CD8-positive, alpha-beta memory T cell (primary cell): ENCODE measurements at regions not wholly inside any gene's neighbourhood (a gene's known extent, or its start where the extent isn't known, plus 50 kb on each side); places are given as distances from the start of the nearest gene placed in this dataset.

Experiments used
- CTCF ChIA-PET: fragments of 350-600 bp; sonication (Branson Sonifier 250); formaldehyde crosslinking; loops from one replicate; lab custom pipeline; 2021; ENCODE audit warnings: antibody characterized with exemption; lab: Charles Lee
- POLR2A ChIA-PET: fragments of 350-600 bp; sonication (Branson Sonifier 250); formaldehyde crosslinking; loops from one replicate; lab custom pipeline; 2021; ENCODE audit warnings: antibody characterized with exemption; lab: Charles Lee
- DNase-seq, 5 donors: peaks; one replicate each; pipeline versions ENCODE4 v3.0.0 to v3.0.0-alpha.2; 2020 to 2022; ENCODE audit warnings: mixed read lengths in 1 of 5
- H3K27ac ChIP-seq: one replicate; pipeline ENCODE4 v1.7.0; 2013; ENCODE audit warnings: low read depth, mild to moderate bottlenecking, low read length, moderate library complexity
- H3K27me3 ChIP-seq: 2 replicates; pipeline ENCODE4 v1.7.0; 2013; ENCODE audit warnings: low read length, mild to moderate bottlenecking; ENCODE audit not compliant: insufficient read depth, poor library complexity, severe bottlenecking
- H3K36me3 ChIP-seq: 2 replicates; pipeline ENCODE4 v1.7.0; 2013; ENCODE audit warnings: mild to moderate bottlenecking, low read length, moderate library complexity; ENCODE audit not compliant: insufficient read depth
- H3K4me1 ChIP-seq: 2 replicates; pipeline ENCODE4 v1.7.0; 2013; ENCODE audit warnings: mild to moderate bottlenecking, low read length, moderate library complexity; ENCODE audit not compliant: insufficient read depth
- H3K4me3 ChIP-seq: 2 replicates; pipeline ENCODE4 v1.7.0; 2013; ENCODE audit warnings: mild to moderate bottlenecking, low read length
- H3K9me3 ChIP-seq: 2 replicates; pipeline ENCODE4 v1.7.0; 2013; ENCODE audit warnings: mild to moderate bottlenecking, low read length
- H3K27ac Mint-ChIP-seq, 8 donors: one replicate each; pipeline ENCODE4 v1.8.0; 2020 to 2021; ENCODE audit warnings: mixed read lengths in 8 of 8, mild to moderate bottlenecking in 6 of 8, inconsistent platforms in 3 of 8, moderate library complexity in 3 of 8
- H3K27me3 Mint-ChIP-seq, 2 donors: one replicate each; pipeline ENCODE4 v1.8.0; 2020 to 2021; ENCODE audit warnings: mixed read lengths in 2 of 2, mild to moderate bottlenecking in 1 of 2, moderate library complexity in 1 of 2
- H3K36me3 Mint-ChIP-seq, 3 donors: one replicate each; pipeline ENCODE4 v1.8.0; 2020 to 2021; ENCODE audit warnings: mixed read lengths in 3 of 3, inconsistent platforms in 1 of 3, mild to moderate bottlenecking in 1 of 3
- H3K4me1 Mint-ChIP-seq, 3 donors: one replicate each; pipeline ENCODE4 v1.8.0; 2020 to 2021; ENCODE audit warnings: mixed read lengths in 3 of 3, inconsistent platforms in 1 of 3, mild to moderate bottlenecking in 1 of 3
- H3K4me3 Mint-ChIP-seq, 7 donors: one replicate each; pipeline ENCODE4 v1.8.0; 2020 to 2021; ENCODE audit warnings: mixed read lengths in 7 of 7, mild to moderate bottlenecking in 6 of 7, moderate library complexity in 4 of 7, inconsistent platforms in 2 of 7
- H3K9me3 Mint-ChIP-seq, 5 donors: one replicate each; pipeline ENCODE4 v1.8.0; 2020 to 2022; ENCODE audit warnings: mixed read lengths in 5 of 5, mild to moderate bottlenecking in 3 of 5, moderate library complexity in 2 of 5, inconsistent platforms in 1 of 5

DNA sequence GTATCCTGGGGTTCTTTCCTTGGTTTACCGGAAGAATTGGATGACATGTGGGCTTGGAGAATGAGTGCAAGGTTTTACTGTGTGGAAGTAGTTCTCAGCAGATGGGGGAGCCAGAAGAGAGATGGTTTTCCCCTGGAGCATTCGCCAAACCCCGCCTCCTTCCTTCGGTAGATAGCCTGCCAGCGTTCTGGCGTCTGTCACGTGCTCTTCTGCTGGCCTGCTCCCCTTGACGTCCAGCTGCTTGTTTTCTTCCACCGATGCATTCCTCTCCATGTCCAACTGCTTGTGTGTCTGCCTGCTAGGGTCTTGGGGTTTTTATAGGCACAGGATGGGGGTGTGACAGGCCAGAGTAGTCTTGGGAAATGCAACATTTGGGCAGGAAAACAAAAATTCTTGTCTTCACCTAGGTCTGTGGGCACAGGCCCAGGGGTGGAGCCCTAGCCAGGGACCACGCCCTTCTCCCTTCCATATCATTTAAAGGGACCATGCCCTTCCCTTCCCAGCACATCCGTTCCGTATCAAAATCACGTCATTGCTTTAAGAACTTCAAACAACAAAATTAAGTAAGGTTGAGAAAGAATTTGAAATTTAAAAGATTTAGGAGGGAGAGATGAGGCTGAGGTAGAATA is 538.7 kb upstream of the SMIM31 start:
- Mint-ChIP-seq H3K9me3 (peaks cover 0 to 12% (median 5%) of the 10 kb centered on the region in 5 donors), H3K27me3 (no peaks in the 10 kb centered on the region), H3K27ac (no peak overlapping the region), H3K4me3 (no peak overlapping the region), H3K4me1 (no peaks in the 10 kb centered on the region), H3K36me3 (no peaks in the 10 kb centered on the region)
- Histone ChIP-seq H3K36me3 (no peaks in the 10 kb centered on the region), H3K4me3 (no peak overlapping the region), H3K27ac (no peak overlapping the region), H3K9me3 (no peaks in the 10 kb centered on the region), H3K27me3 (no peaks in the 10 kb centered on the region), H3K4me1 (no peaks in the 10 kb centered on the region)
- POLR2A ChIA-PET: no interaction called here
- CTCF ChIA-PET: no interaction called here
- DNase-seq: no peak

DNA sequence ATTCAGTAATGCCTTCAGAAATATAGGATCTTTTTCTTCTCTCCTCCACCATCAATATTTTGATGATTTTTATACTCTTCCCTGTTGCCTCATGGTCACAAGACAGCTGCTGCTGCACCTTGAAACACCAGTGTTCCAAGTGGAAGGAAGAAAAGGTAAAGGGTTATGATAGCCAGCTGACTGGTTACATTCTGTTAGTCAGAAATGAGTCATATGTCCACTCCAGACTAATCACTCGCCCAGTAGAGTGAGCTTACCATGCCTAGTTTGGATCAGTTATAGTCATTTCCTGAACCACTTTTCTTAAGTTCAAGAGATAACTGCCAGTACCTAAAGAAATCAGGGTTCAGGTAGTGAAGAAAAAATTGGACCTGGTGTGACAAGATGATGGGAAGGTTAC is 532.3 kb upstream of the SMIM31 start:
- Mint-ChIP-seq H3K27me3 (no peaks in the 10 kb centered on the region), H3K9me3 (peaks cover 2 to 25% (median 3%) of the 10 kb centered on the region in 5 donors), H3K27ac (no peak overlapping the region), H3K4me1 (no peaks in the 10 kb centered on the region), H3K36me3 (no peaks in the 10 kb centered on the region), H3K4me3 (no peak overlapping the region)
- Histone ChIP-seq H3K4me3 (no peak overlapping the region), H3K9me3 (no peaks in the 10 kb centered on the region), H3K4me1 (no peaks in the 10 kb centered on the region), H3K27ac (no peak overlapping the region), H3K36me3 (no peaks in the 10 kb centered on the region), H3K27me3 (no peaks in the 10 kb centered on the region)
- ChIA-PET CTCF (no interaction called here), POLR2A (no interaction called here)
- DNase-seq: no peak

DNA sequence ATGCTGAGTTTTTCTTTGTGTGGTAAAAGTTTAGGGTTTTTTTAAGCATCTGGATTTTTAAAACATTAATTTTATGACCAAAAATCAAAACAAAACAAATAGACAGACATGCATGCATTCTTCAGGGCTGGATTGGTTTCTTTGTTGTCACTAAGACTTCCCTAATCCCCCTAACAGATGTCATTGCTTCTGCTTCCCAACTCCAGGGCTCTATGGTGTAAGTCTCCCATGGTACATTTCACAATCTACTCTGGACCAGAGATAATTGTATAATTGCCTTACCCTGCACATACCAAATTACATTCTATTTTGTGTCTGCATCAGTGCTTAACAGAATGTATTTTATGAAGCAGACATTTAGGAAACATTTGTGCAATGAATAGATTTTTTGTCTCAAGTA is 529.1 kb upstream of the SMIM31 start:
- Mint-ChIP-seq H3K27me3 (no peaks in the 10 kb centered on the region), H3K36me3 (no peaks in the 10 kb centered on the region), H3K4me3 (no peak overlapping the region), H3K9me3 (peaks cover 0 to 22% (median 0%) of the 10 kb centered on the region in 5 donors), H3K27ac (no peak overlapping the region), H3K4me1 (no peaks in the 10 kb centered on the region)
- POLR2A ChIA-PET: no interaction called here
- Histone ChIP-seq H3K27me3 (no peaks in the 10 kb centered on the region), H3K36me3 (no peaks in the 10 kb centered on the region), H3K4me1 (no peaks in the 10 kb centered on the region), H3K4me3 (no peak overlapping the region), H3K27ac (no peak overlapping the region), H3K9me3 (no peaks in the 10 kb centered on the region)
- no peak for DNase-seq
- CTCF ChIA-PET: no interaction called here

- Mint-ChIP-seq H3K27ac (no peak overlapping the region), H3K9me3 (peaks cover 0 to 23% (median 0%) of the 10 kb centered on the region in 5 donors), H3K27me3 (no peaks in the 10 kb centered on the region), H3K4me1 (no peaks in the 10 kb centered on the region), H3K36me3 (no peaks in the 10 kb centered on the region), H3K4me3 (no peak overlapping the region)
- H3K9me3 ChIP-seq: no peaks in the 10 kb centered on the region
- H3K4me3 ChIP-seq: no peak overlapping the region
- no peak for DNase-seq
- CTCF ChIA-PET: no interaction called here
- no peaks in the 10 kb centered on the region for H3K27me3 ChIP-seq
- no peak overlapping the region for H3K27ac ChIP-seq
- POLR2A ChIA-PET: no interaction called here
- no peaks in the 10 kb centered on the region for H3K36me3 ChIP-seq
- H3K4me1 ChIP-seq: no peaks in the 10 kb centered on the region
Measured at GRCh38 chr4:164229255-164229654, 524.7 kb upstream of the SMIM31 start.

DNA sequence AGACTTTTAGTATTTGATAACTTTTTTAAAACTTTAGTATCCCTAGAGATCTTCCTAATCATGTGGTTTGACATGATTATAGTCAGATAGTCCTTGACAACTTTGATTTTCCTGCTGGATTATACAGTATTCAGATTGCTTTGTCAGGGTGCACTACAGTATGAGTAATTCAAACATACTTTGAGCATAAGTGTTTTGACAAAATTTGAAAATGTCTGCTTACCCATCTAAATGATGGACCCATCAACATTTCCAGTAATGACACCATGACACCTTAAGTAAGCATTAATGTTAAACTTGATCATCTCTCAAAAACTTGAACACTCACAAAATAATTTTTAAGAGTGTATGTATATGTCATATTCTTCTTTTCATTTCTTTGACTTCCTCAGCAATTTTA is 514.5 kb upstream of the SMIM31 start:
- H3K36me3 ChIP-seq: no peaks in the 10 kb centered on the region
- no peak overlapping the region for H3K27ac Mint-ChIP-seq
- ChIA-PET CTCF (no interaction called here), POLR2A (no interaction called here)
- H3K4me1 ChIP-seq: no peaks in the 10 kb centered on the region
- H3K27me3 Mint-ChIP-seq: no peaks in the 10 kb centered on the region
- H3K9me3 ChIP-seq: no peaks in the 10 kb centered on the region
- no peak for DNase-seq
- no peaks in the 10 kb centered on the region for H3K27me3 ChIP-seq
- no peaks in the 10 kb centered on the region for H3K4me1 Mint-ChIP-seq
- H3K9me3 Mint-ChIP-seq: peaks cover 0 to 6% (median 3%) of the 10 kb centered on the region in 5 donors
- H3K36me3 Mint-ChIP-seq: no peaks in the 10 kb centered on the region
- no peak overlapping the region for H3K4me3 Mint-ChIP-seq
- H3K4me3 ChIP-seq: no peak overlapping the region
- no peak overlapping the region for H3K27ac ChIP-seq

DNA sequence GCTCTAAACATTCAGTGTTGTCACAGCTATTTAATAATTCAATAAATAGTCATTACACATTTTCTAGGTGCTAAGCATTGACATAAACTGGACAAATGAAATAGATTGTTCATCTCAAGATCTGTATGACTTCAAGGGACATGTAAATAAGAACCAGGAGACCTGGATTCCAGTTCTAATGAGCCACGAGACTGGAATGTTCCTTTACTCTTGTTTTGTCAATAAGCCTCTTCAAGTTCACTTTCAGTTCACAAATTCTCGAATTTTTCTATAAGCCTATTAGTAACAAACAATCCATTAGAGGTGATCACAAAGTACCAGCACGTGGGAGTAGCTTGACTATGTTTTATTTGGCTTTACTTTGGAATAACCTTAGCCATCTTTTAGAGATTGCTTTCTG is 514.0 kb upstream of the SMIM31 start:
- H3K27ac ChIP-seq: no peak overlapping the region
- no peaks in the 10 kb centered on the region for H3K4me1 ChIP-seq
- no peaks in the 10 kb centered on the region for H3K4me1 Mint-ChIP-seq
- no peaks in the 10 kb centered on the region for H3K27me3 ChIP-seq
- no peaks in the 10 kb centered on the region for H3K27me3 Mint-ChIP-seq
- no peak for DNase-seq
- no peak overlapping the region for H3K27ac Mint-ChIP-seq
- POLR2A ChIA-PET: no interaction called here
- H3K36me3 ChIP-seq: no peaks in the 10 kb centered on the region
- H3K36me3 Mint-ChIP-seq: no peaks in the 10 kb centered on the region
- no peak overlapping the region for H3K4me3 ChIP-seq
- CTCF ChIA-PET: no interaction called here
- no peak overlapping the region for H3K4me3 Mint-ChIP-seq
- H3K9me3 Mint-ChIP-seq: peaks cover 0 to 6% (median under 1%) of the 10 kb centered on the region in 5 donors
- H3K9me3 ChIP-seq: no peaks in the 10 kb centered on the region

DNA sequence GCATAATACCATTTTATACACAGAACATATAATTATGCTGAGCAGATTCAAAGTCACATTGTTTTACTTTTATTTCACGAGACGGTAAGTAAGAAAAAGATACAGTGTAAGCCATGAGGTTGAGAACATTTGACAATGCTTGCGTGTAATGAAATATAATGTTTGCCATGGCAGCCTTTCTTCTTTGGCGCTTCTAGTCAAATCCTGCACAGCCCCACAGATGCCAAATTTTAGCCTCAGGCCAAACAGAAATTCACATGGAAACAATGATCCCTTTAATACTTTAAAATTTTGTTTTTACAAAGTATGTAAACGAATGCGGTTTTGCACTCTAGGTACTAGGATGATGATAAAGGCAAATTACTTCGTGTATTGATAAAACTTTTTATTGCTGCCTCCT is 502.7 kb upstream of the SMIM31 start:
- Mint-ChIP-seq H3K27me3 (no peaks in the 10 kb centered on the region), H3K9me3 (peaks cover 0 to 7% (median 0%) of the 10 kb centered on the region in 5 donors), H3K36me3 (no peaks in the 10 kb centered on the region), H3K4me3 (no peak overlapping the region), H3K27ac (no peak overlapping the region), H3K4me1 (no peaks in the 10 kb centered on the region)
- H3K4me1 ChIP-seq: no peaks in the 10 kb centered on the region
- H3K36me3 ChIP-seq: no peaks in the 10 kb centered on the region
- DNase-seq: no peak
- no peak overlapping the region for H3K4me3 ChIP-seq
- no peaks in the 10 kb centered on the region for H3K27me3 ChIP-seq
- ChIA-PET POLR2A (no interaction called here), CTCF (no interaction called here)
- H3K9me3 ChIP-seq: no peaks in the 10 kb centered on the region
- H3K27ac ChIP-seq: no peak overlapping the region

GRCh38 chr4:164252286-164252685 is 501.6 kb upstream of the SMIM31 start:
- H3K4me1 ChIP-seq: no peaks in the 10 kb centered on the region
- no peaks in the 10 kb centered on the region for H3K9me3 ChIP-seq
- H3K9me3 Mint-ChIP-seq: peaks cover 0 to 7% (median 0%) of the 10 kb centered on the region in 5 donors
- H3K27me3 ChIP-seq: no peaks in the 10 kb centered on the region
- no peak overlapping the region for H3K27ac ChIP-seq
- CTCF ChIA-PET: no interaction called here
- no peaks in the 10 kb centered on the region for H3K36me3 Mint-ChIP-seq
- H3K27me3 Mint-ChIP-seq: no peaks in the 10 kb centered on the region
- no peak overlapping the region for H3K4me3 ChIP-seq
- no peak overlapping the region for H3K27ac Mint-ChIP-seq
- H3K4me1 Mint-ChIP-seq: no peaks in the 10 kb centered on the region
- H3K36me3 ChIP-seq: no peaks in the 10 kb centered on the region
- DNase-seq: no peak
- POLR2A ChIA-PET: no interaction called here
- H3K4me3 Mint-ChIP-seq: no peak overlapping the region
